Hematopoietic multipotent progenitor cell treated with erythropoietin and hydrocortisone succinate and interleukin-3 and kit ligand, for 6 days (in vitro differentiated cells): ENCODE measurements at regions not wholly inside any gene's neighbourhood (a gene's known extent, or its start where the extent isn't known, plus 50 kb on each side); places are given as distances from the start of the nearest gene placed in this dataset.
"Not testable (repeated sequence)": the region's sequence is repeated elsewhere in the genome, so short reads cannot be mapped to it uniquely, and the experiment has no call there.

Experiments
- DNase-seq: peaks from one replicate; pipeline ENCODE4 v3.0.0-alpha.2; 2015

GRCh38 chr5:110872963-110873362, 134.2 kb downstream of the SLC25A46 start:
- no peak for DNase-seq

GRCh38 chr5:110873773-110874437, 135.1 kb downstream of the SLC25A46 start:
- DNase-seq, result no peak

DNA sequence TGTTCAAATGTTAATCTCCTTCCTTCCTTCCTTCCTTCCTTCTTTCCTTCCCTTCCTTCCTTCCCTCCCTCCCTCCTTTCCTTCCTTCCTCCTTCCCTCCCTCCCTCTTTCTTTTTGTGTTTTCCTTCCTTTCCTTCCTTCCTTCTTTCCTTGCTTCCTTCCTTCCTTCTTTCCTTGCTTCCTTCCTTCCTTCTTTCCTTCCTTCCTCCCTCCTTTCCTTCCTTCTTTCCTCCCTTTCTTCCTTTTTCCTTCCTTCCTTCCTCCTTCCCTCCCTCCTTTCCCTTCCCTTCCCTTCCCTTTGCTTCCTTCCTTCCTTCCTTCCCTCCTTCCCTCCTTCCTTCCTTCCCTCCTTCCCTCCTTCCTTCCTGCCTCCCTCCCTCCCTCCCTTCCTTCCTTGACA, 136.3 kb downstream of the SLC25A46 start:
- not testable (repeated sequence) for DNase-seq

DNA sequence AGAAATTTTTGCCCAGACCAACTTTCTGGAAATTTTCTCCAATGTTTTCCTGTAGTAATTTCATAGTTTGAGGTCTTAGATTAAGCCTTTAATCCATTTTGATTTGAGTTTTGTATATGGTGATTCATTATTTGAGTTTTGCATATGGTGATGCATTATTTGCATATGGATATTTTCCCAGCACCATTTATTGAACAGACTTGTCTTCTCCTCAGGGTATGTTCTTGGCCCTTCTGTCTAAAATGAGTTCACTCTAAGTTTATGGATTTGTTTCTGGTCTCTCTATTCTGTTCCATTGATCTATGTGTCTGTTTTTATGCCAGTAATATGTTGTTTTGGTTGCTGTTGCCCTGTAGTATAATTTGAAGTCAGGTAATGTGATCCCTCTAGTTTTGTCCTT, 139.3 kb downstream of the SLC25A46 start:
- no peak for DNase-seq

DNA sequence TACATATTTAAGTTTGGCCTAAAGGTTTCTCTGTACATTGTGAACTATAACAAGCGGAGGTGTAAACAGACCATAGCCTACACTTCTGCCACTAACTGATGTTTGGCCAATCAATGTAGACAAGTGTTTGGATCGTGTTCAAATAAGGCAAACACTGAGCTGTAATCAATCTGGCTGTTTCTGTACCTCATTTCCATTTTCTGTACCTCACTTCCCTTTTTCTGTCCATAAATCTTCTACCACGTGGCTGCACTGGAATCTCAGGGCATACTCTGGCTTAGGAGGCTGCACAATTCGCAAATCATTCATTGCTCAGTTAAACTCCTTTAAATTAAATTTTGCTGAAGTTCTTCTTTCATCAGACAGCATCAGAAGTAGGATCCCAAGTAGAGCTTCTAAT, 140.9 kb downstream of the SLC25A46 start:
- DNase-seq, result no peak

GRCh38 chr5:110880413-110880812, 141.6 kb downstream of the SLC25A46 start:
- DNase-seq, result no peak

GRCh38 chr5:110884005-110884404, 145.2 kb downstream of the SLC25A46 start:
- DNase-seq, result no peak

DNA sequence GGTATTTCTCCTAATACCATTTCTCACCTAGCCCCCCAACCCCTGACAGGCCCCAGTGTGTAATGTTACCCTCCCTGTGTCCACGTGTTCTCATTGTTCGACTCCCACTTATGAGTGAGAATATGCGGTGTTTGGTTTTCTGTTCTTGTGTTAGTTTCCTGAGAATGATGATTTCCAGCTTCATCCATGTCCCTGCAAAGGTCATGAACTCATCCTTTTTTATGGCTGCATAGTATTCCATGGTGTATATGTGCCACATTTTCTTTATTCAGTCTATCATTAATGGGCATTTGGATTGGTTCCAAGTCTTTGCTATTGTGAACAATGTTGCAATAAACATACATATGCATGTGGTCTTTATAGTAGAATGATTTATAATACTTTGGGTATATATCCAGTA, 148.4 kb downstream of the SLC25A46 start:
- DNase-seq, result not testable (repeated sequence)

- not testable (repeated sequence) for DNase-seq
These were observed 155.2 kb downstream of the SLC25A46 start for GRCh38 chr5:110893854-110894483.

DNA sequence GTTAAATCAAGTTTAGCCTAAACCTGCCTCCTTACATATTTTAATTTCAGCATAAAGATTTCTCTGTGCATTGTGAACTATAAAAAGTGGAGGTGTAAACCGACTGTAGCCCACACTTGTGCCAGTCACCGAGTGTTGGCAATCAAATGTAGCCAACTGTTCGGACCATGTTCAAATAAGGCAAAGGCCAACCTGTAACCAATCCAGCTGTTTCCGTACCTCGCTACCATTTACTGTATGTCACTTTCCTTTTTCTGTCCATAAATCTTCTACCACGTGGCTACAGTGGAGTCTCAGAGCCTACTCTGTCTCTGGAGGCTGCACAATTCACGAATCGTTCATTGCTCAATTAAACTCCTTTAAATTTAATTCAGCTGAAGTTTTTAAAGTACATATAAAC, 156.0 kb downstream of the SLC25A46 start:
- DNase-seq, result no peak

GRCh38 chr5:110896901-110897300, 158.1 kb downstream of the SLC25A46 start:
- DNase-seq, result no peak

DNA sequence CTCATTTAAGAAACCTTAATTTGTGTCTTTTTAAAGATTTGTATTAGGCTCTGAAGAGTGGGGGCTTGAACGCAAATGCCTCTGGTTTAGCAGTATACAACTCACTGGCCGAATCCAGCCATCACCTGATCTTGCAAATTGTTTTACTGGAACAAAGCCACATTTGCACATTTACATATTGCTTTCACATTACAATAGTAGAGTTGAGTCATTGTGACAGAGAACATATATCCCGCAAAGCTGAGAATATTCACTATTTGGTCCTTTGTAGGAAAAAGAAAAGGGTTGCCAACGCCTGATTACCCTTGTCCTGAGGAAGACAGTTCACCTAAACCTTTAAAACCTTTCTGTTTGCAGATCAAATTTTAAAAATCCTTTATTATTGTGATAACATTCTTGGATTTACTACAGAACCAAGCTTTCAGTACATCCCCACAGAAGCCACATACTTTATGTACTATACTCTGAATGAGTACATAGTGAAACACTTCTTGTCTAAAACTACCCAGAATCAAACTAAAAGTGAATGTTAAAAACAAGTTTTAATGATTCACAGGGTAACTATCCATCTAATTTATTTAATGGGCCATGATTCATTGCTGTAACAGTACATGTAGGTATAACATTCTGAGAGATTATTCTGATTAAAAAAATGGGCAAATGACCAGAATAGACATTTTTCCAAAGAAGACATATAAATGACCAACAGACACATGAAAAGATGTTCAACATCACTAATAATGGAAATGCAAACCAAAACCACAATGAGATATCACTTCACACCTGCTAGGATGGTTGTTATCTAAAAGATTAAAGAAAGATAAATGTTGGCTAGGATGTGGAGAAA, 161.0 kb downstream of the SLC25A46 start:
- no peak for DNase-seq

- DNase-seq, result no peak
These were observed 162.0 kb downstream of the SLC25A46 start for GRCh38 chr5:110900829-110901228.

- DNase-seq, result no peak
These were observed 165.2 kb downstream of the SLC25A46 start for GRCh38 chr5:110903966-110904365.

GRCh38 chr5:110908848-110909247, 162.7 kb upstream of the TSLP start:
- DNase-seq, result no peak

GRCh38 chr5:110909415-110909814, 162.1 kb upstream of the TSLP start:
- no peak for DNase-seq

GRCh38 chr5:110909950-110910349, 161.6 kb upstream of the TSLP start:
- no peak for DNase-seq

DNA sequence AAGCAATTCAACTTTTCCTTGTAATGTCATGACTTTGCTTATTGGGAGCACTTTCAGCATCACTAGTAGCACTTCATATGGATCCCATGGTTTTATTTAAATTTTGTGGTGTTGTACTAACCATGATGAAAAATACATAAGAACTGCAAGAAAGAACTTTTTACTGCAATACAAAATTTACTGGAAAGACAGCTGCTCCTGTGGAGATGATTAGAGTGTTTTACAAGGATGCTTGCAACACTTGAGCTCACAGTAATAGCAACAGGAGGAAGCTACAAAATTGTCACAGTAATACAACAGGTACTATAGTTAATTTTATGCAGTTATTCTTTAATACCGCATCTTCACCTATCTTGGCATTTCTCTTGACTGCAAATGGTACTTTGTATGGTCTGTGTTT, 158.3 kb upstream of the TSLP start:
- no peak for DNase-seq

GRCh38 chr5:110916381-110917049, 155.0 kb upstream of the TSLP start:
- no peak for DNase-seq

GRCh38 chr5:110917161-110917875, 154.2 kb upstream of the TSLP start:
- no peak for DNase-seq

- DNase-seq, result no peak
These were observed 152.8 kb upstream of the TSLP start for GRCh38 chr5:110918683-110919082.

GRCh38 chr5:110923971-110924370, 147.5 kb upstream of the TSLP start:
- DNase-seq, result no peak

DNA sequence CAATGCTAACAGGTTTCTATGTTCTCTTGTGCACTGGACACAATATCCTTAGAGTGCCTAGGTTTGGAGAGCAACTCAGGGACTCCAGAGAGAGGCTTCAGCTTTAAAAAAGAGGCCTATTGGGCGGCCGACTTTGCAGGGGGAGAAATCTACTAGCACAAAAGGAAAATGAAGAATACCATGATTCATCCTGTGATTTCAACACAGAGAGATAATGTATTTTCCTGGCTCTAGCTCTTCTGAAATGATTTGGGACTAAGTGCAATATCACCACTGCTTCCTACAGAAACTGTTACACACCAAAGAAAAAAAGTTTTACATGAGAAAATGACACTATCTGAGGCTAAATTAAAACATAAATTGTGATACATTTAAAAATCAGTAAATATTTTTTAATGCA, 146.1 kb upstream of the TSLP start:
- DNase-seq, result no peak
